Endothelial cell of umbilical vein (primary cell): ENCODE measurements at regions not wholly inside any gene's neighbourhood (a gene's known extent, or its start where the extent isn't known, plus 50 kb on each side); places are given as distances from the start of the nearest gene placed in this dataset.

Experiments used
- BruUV-seq: library from RNA; stranded (reverse); fragments of 400-500 nt; replicated peaks from 2 replicates; lab custom pipeline; 2021; lab: Mats Ljungman, UMichigan
- CTCF ChIA-PET: fragments of 300-600, 350-600 bp; sonication (Branson Sonifier 250); formaldehyde crosslinking; loops from one replicate; lab custom pipeline; 2021; ENCODE audit warnings: antibody characterized with exemption, inconsistent platforms; lab: Charles Lee
- POLR2A ChIA-PET: fragments of 300-600, 350-600 bp; sonication (Branson Sonifier 250); formaldehyde crosslinking; loops from one replicate; lab custom pipeline; 2021; ENCODE audit warnings: antibody characterized with exemption, inconsistent platforms; lab: Charles Lee
- DNase-seq: peaks from one replicate; pipeline ENCODE4 v3.0.0-alpha.2; 2011; ENCODE audit warnings: low read depth, low spot score
- FAIRE-seq: peaks from 2 replicates; lab custom pipeline; 2011; peaks lifted over from hg19 to GRCh38; lab: Jason Lieb, UNC
- H2AFZ ChIP-seq: 2 replicates; pipeline ENCODE4 v1.6.0; 2012; ENCODE audit warnings: low read depth, low read length, control low read depth, inconsistent platforms
- H3K27ac ChIP-seq: 2 replicates; pipeline ENCODE4 v1.5.1; 2011; ENCODE audit warnings: low read depth, mild to moderate bottlenecking, control low read depth, low read length, moderate library complexity; ENCODE audit not compliant: insufficient read depth
- H3K27me3 ChIP-seq, 2 experiments: 2 replicates each; pipeline versions ENCODE4 v1.6.0 to v1.6.1; 2011; ENCODE audit warnings: low read length in 2 of 2, mixed read lengths in 1 of 2; ENCODE audit not compliant: control insufficient read depth in 2 of 2, insufficient read depth in 2 of 2
- H3K36me3 ChIP-seq, 2 experiments: 2 replicates in 1 of 2; 3 replicates in 1 of 2; pipeline ENCODE4 v1.5.1; 2011; ENCODE audit warnings: low read length in 2 of 2, mild to moderate bottlenecking in 1 of 2, moderate library complexity in 1 of 2; ENCODE audit not compliant: control insufficient read depth in 2 of 2, insufficient read depth in 2 of 2; ENCODE audit errors: extremely low read depth in 1 of 2
- H3K4me1 ChIP-seq: 3 replicates; pipeline ENCODE4 v1.5.1; 2011; ENCODE audit warnings: mild to moderate bottlenecking, low read length; ENCODE audit not compliant: control insufficient read depth, insufficient read depth; ENCODE audit errors: extremely low read depth
- H3K4me2 ChIP-seq: 2 replicates; pipeline ENCODE4 v1.6.1; 2011; ENCODE audit warnings: low read length, control low read depth, mixed read lengths; ENCODE audit not compliant: insufficient read depth
- H3K4me3 ChIP-seq, 3 experiments: fragments of 200-600 bp in 1 of 3; sonication (generic), shearing (Covaris generic) in 1 of 3; replicated peaks in 1 of 3; 2 replicates each; pipeline ENCODE4 v1.5.1; 2011 to 2016; ENCODE audit warnings: control low read depth in 3 of 3, low read length in 3 of 3, mild to moderate bottlenecking in 2 of 3, inconsistent platforms in 1 of 3, low read depth in 1 of 3, moderate library complexity in 1 of 3; ENCODE audit not compliant: insufficient read depth in 1 of 3
- H3K79me2 ChIP-seq: 2 replicates; pipeline ENCODE4 v1.6.0; 2012; ENCODE audit warnings: low read length, inconsistent platforms; ENCODE audit not compliant: control insufficient read depth, insufficient read depth
- H3K9ac ChIP-seq: replicated peaks from 2 replicates; pipeline ENCODE3; 2011; ENCODE audit warnings: low read length, control low read depth; ENCODE audit not compliant: insufficient read depth; ENCODE audit errors: extremely low read depth
- H3K9me1 ChIP-seq: replicated peaks from 3 replicates; pipeline ENCODE4 v1.6.0; 2011; ENCODE audit warnings: mild to moderate bottlenecking, low read length; ENCODE audit not compliant: control insufficient read depth, insufficient read depth; ENCODE audit errors: extremely low read depth
- H3K9me3 ChIP-seq: replicated peaks from 2 replicates; pipeline ENCODE4 v1.5.1; 2012; ENCODE audit warnings: low read length, inconsistent platforms; ENCODE audit not compliant: control insufficient read depth, insufficient read depth
- H4K20me1 ChIP-seq: replicated peaks from 2 replicates; pipeline ENCODE3; 2011; ENCODE audit warnings: mild to moderate bottlenecking, low read length; ENCODE audit not compliant: control insufficient read depth, insufficient read depth; ENCODE audit errors: extremely low read depth
- CTCF ChIP-seq, 2 donors: IDR thresholded peaks; 1 replicate in 1 of 2; 2 replicates in 1 of 2; pipeline ENCODE4 v1.5.1; 2011; ENCODE audit warnings: low read length in 2 of 2, mild to moderate bottlenecking in 2 of 2, moderate library complexity in 2 of 2, control low read depth in 1 of 2, inconsistent platforms in 1 of 2, low read depth in 1 of 2; ENCODE audit not compliant: insufficient read depth in 1 of 2; ENCODE audit errors: extremely low read depth in 1 of 2
- EZH2 ChIP-seq: IDR thresholded peaks from 2 replicates; pipeline ENCODE4 v1.6.1; 2012; ENCODE audit warnings: borderline replicate concordance, low read depth, mild to moderate bottlenecking, moderate library complexity, low read length, inconsistent platforms; ENCODE audit not compliant: severe bottlenecking
- FOS ChIP-seq: IDR thresholded peaks from 2 replicates; pipeline ENCODE4 v1.6.1; 2011; ENCODE audit warnings: mild to moderate bottlenecking, low read length, moderate library complexity, borderline replicate concordance; ENCODE audit not compliant: insufficient read depth
- dilution Hi-C: fragments of 300-500 bp; cut with MboI; formaldehyde crosslinking; loops from one replicate; pipeline ENCODE4 v1.15.0; 2019; ENCODE audit warnings: low sequenced_read_pairs; ENCODE audit not compliant: extremely low pct_ligation_motif_present
- intact Hi-C: fragments of 100-400 bp; cut with micrococcal nuclease; formaldehyde crosslinking; loops from one replicate; pipeline ENCODE4 v1.10.0; 2022

- H3K9me3 ChIP-seq, result peaks cover 2% of the 10 kb centered on the region
- no peak for FAIRE-seq
- BruUV-seq, result no TSS peak
Measured at GRCh38 chr2:122960759-122961641, 1064.1 kb upstream of the CNTNAP5 start.

GRCh38 chr2:122966461-122966860 lies 1058.6 kb upstream of the CNTNAP5 start:
- no TSS peak for BruUV-seq

More at GRCh38 chr2:122960759-122961641, 1064.1 kb upstream of the CNTNAP5 start:
- CTCF ChIA-PET, result no interaction called here
- Histone ChIP-seq H2AFZ (no peak overlapping the region), H3K79me2 (no peaks in the 10 kb centered on the region), H3K4me2 (no peak overlapping the region), H3K27ac (no peak overlapping the region), H3K4me3 (no peak overlapping the region), H3K4me1 (no peaks in the 10 kb centered on the region), H3K9me1 (no peaks in the 10 kb centered on the region), H3K9ac (no peak overlapping the region), H3K36me3 (no peaks in the 10 kb centered on the region), H4K20me1 (no peaks in the 10 kb centered on the region), H3K27me3 (no peaks in the 10 kb centered on the region)
- DNase-seq, result no peak
- intact Hi-C loops, result no loop called here
- POLR2A ChIA-PET, result no interaction called here
- dilution Hi-C loops, result no loop called here
- no peak for TF ChIP-seq EZH2

More at GRCh38 chr2:122966461-122966860, 1058.6 kb upstream of the CNTNAP5 start:
- Histone ChIP-seq H3K9ac (no peak overlapping the region), H3K4me3 (no peak overlapping the region), H3K27ac (no peak overlapping the region), H4K20me1 (no peaks in the 10 kb centered on the region), H3K27me3 (no peaks in the 10 kb centered on the region), H3K36me3 (no peaks in the 10 kb centered on the region), H3K9me1 (no peaks in the 10 kb centered on the region), H3K79me2 (no peaks in the 10 kb centered on the region), H2AFZ (no peak overlapping the region), H3K9me3 (peaks cover 2% of the 10 kb centered on the region), H3K4me2 (no peak overlapping the region), H3K4me1 (no peaks in the 10 kb centered on the region)
- DNase-seq (no peak), FAIRE-seq (no peak)
- ChIA-PET CTCF (no interaction called here), POLR2A (no interaction called here)
- intact Hi-C loops, result no loop called here
- dilution Hi-C loops, result no loop called here
- no peak for TF ChIP-seq CTCF (IDR thresholded peaks at IDR 0.05; ENCODE audit: extremely low read depth in 1 of 2, insufficient read depth in 1 of 2, low read depth in 1 of 2, low read length in 2 of 2)
- TF ChIP-seq EZH2, result no peak
- TF ChIP-seq FOS, result no peak
